Activated CD4-positive, alpha-beta T cell treated with anti-CD3 and anti-CD28 coated beads, Interleukin-2, amount 10 ng/mL, durations not matched to agents 7 days and 5 days (primary cell): ENCODE measurements at regions not wholly inside any gene's neighbourhood (a gene's known extent, or its start where the extent isn't known, plus 50 kb on each side); places are given as distances from the start of the nearest gene placed in this dataset.
"Not testable (repeated sequence)": the region's sequence is repeated elsewhere in the genome, so short reads cannot be mapped to it uniquely, and the experiment has no call there.

Experiments used
- CTCF ChIA-PET: fragments of 350-600 bp; sonication (Branson Sonifier 250); formaldehyde crosslinking; loops from one replicate; lab custom pipeline; 2021; ENCODE audit warnings: antibody characterized with exemption; lab: Charles Lee
- POLR2A ChIA-PET: fragments of 350-600 bp; sonication (Branson Sonifier 250); formaldehyde crosslinking; loops from one replicate; lab custom pipeline; 2021; ENCODE audit warnings: antibody characterized with exemption; lab: Charles Lee
- DNase-seq: peaks from one replicate; pipeline ENCODE4 v3.0.0-alpha.2; 2020
- H3K27ac Mint-ChIP-seq: one replicate; pipeline ENCODE4 v1.8.0; 2021; ENCODE audit warnings: mild to moderate bottlenecking, moderate library complexity, mixed read lengths
- H3K27me3 Mint-ChIP-seq: one replicate; pipeline ENCODE4 v1.8.0; 2021; ENCODE audit warnings: mixed read lengths
- H3K36me3 Mint-ChIP-seq: one replicate; pipeline ENCODE4 v1.8.0; 2021; ENCODE audit warnings: low read depth, mixed read lengths
- H3K4me1 Mint-ChIP-seq: one replicate; pipeline ENCODE4 v1.8.0; 2021; ENCODE audit warnings: mixed read lengths
- H3K4me3 Mint-ChIP-seq: one replicate; pipeline ENCODE4 v1.8.0; 2021; ENCODE audit warnings: mild to moderate bottlenecking, moderate library complexity, mixed read lengths
- H3K9me3 Mint-ChIP-seq: one replicate; pipeline ENCODE4 v1.8.0; 2021; ENCODE audit warnings: mixed read lengths

DNA sequence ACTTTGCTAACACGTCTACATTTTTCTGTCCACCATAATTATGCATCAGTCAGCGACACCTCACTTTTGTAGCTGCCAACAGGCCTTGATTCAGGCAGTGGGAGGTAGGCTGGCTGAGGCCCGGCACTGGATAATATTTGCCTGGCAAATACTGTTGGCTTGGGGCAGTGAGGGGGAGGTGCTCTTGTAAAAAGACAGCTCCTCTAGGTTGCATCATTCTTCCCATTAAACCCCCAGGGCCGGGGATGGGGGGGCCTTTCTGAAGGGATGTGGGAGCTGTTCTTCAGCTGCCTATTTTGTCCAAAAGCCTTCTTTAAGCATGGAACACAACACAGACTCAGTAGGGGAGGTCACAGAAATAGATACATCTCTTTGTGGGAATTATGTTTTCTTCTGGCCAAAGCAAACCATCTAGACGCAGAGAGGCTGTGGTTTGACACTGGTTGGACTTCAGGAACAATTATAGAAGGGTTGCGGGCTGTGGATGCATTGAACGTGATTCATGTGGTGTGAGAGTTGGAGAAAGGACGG, 338.3 kb upstream of the NT5E start:
- Mint-ChIP-seq H3K4me3 (no peak overlapping the region), H3K9me3 (no peaks in the 10 kb centered on the region), H3K27me3 (no peaks in the 10 kb centered on the region), H3K36me3 (no peaks in the 10 kb centered on the region), H3K27ac (no peak overlapping the region), H3K4me1 (no peaks in the 10 kb centered on the region)
- DNase-seq, result no peak
- ChIA-PET POLR2A (no interaction called here), CTCF (no interaction called here)

DNA sequence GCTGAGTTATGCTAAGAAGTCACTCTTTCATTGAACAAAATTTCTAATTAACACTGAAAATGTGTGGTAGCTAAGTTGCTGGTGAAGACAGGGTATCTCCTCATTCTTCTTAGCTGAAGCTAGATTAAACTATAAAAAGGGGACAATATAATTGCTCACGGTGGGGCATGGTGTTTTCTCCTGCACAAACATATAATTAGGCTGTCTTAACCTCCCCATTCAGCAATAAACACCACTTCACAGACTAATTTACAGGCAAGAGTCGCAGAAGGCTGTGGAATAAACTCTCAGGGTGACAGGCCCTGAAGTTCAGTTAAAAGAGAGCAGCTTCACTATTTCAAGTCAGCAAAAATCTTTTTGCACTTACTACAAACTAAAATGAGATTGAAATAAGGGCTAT, 338.9 kb upstream of the NT5E start:
- H3K27ac Mint-ChIP-seq, result no peak overlapping the region
- no peaks in the 10 kb centered on the region for H3K9me3 Mint-ChIP-seq
- no peaks in the 10 kb centered on the region for H3K27me3 Mint-ChIP-seq
- ChIA-PET POLR2A (no interaction called here), CTCF (no interaction called here)
- no peak for DNase-seq
- no peaks in the 10 kb centered on the region for H3K4me1 Mint-ChIP-seq
- H3K4me3 Mint-ChIP-seq, result no peak overlapping the region
- H3K36me3 Mint-ChIP-seq, result no peaks in the 10 kb centered on the region

DNA sequence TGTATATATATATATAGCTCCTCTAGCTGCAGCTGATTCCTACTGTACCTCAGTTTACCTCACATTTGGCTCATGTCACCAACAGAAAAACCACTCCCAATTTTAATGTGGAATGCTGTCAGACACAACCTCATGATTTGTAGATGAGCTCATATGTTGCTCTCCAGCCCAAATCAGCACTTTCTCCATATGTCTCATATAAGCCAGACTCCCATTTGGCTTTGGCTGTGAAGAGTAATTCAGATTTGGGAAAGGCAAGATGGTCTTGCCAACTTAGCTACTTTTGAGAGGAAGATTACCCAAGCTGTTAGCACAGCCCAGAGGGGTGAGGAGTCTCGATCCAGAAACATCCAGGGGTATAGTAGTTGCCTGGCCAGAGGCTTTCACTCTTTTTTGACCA, 342.2 kb upstream of the NT5E start:
- CTCF ChIA-PET, result no interaction called here
- H3K9me3 Mint-ChIP-seq, result no peaks in the 10 kb centered on the region

DNA sequence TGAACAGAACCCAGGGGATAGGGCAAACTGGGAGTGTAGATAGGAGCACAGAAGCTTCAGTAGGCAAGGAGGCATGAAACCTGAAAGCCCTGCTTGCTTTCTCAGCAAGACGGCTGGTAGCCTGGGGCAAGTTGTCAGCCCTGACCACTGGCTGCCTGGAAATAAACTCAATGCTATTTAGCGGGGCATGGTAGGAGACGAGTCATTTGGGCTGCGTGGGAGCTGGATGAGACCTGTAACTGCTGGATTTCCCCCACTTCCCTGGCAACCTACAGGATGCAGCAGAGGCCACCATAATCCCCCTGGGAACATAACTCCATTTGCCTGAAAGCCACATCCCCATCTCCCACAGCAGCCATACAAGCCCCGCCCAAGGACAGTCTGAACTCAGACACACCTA, 332.6 kb upstream of the TBX18 start:
- Mint-ChIP-seq H3K4me1 (no peaks in the 10 kb centered on the region), H3K27me3 (no peaks in the 10 kb centered on the region), H3K9me3 (peaks cover 18% of the 10 kb centered on the region), H3K36me3 (no peaks in the 10 kb centered on the region), H3K27ac (no peak overlapping the region), H3K4me3 (no peak overlapping the region)
- DNase-seq, result no peak
- ChIA-PET POLR2A (no interaction called here), CTCF (no interaction called here)

More for the DNA sequence above, 342.2 kb upstream of the NT5E start:
- DNase-seq, result no peak
- no peak overlapping the region for H3K4me3 Mint-ChIP-seq
- H3K36me3 Mint-ChIP-seq, result no peaks in the 10 kb centered on the region
- H3K27me3 Mint-ChIP-seq, result no peaks in the 10 kb centered on the region
- H3K27ac Mint-ChIP-seq, result no peak overlapping the region
- POLR2A ChIA-PET, result no interaction called here
- H3K4me1 Mint-ChIP-seq, result no peaks in the 10 kb centered on the region

DNA sequence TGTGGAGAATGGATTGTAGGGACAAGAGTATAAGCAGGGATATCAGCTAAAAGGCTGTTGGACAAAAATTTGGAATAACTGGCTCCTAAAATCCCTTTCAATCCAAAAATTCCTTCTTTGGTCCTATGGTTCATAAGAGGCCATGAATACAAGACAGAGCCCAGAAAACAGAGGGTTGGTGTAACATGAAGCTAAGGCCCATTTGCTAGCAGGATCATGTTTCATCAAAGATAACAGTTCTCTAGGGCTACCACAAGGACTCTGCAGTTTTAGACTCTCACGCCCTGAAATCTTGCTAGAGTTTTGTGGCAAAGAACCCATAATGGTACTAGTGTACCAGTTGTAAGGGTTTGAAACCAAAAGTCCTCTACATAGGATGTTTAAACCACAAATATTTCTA, 327.8 kb upstream of the TBX18 start:
- no peaks in the 10 kb centered on the region for H3K36me3 Mint-ChIP-seq
- CTCF ChIA-PET, result interaction anchor here (1.4 kb wide), 1 partner anchor 14 kb away, joined by 4 read pairs; no protein-coding TSS in a partner anchor
- DNase-seq, result no peak
- no peaks in the 10 kb centered on the region for H3K27me3 Mint-ChIP-seq
- peaks cover 7% of the 10 kb centered on the region for H3K9me3 Mint-ChIP-seq
- POLR2A ChIA-PET, result no interaction called here
- H3K4me3 Mint-ChIP-seq, result no peak overlapping the region
- H3K27ac Mint-ChIP-seq, result no peak overlapping the region
- H3K4me1 Mint-ChIP-seq, result no peaks in the 10 kb centered on the region

DNA sequence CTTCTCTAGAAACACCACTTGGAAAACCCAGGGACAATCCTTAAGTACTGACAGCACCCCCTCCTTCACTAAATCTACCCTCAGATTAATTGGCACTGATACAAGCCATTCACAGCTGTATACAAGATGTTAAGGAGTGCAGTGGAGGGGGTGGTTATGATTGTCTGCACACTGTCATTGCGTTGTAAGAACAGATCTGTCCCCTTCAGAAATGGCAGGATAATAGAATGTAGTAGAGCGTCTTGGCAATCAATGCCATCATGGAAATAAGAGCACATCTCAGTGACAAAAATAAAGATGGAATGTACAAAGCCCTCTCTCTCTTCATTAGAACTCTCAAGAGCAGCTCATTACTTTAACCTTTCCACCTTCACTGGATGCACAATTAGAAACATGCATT, 324.9 kb upstream of the TBX18 start:
- no peaks in the 10 kb centered on the region for H3K36me3 Mint-ChIP-seq
- H3K4me1 Mint-ChIP-seq, result no peaks in the 10 kb centered on the region
- POLR2A ChIA-PET, result no interaction called here
- CTCF ChIA-PET, result no interaction called here
- H3K27ac Mint-ChIP-seq, result no peak overlapping the region
- no peaks in the 10 kb centered on the region for H3K27me3 Mint-ChIP-seq
- H3K9me3 Mint-ChIP-seq, result no peaks in the 10 kb centered on the region
- H3K4me3 Mint-ChIP-seq, result no peak overlapping the region
- no peak for DNase-seq

DNA sequence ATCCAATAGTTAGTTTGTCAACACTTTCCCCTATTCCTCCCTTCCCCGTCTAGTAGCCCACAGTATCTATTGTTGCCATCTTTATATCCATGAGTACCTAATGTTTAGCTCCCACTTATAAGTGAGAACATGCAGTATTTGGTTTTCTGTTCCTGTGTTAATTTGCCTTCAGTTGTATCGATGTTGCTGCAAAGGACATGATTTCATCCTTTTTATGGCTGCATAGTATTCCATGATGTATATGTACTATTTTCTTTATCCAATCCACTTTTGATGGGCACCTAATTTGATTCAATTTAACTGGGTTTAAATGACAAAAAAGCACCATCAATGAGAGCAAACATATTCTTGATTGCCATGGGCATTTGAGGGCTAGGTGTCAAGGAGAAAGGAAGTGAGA, 321.5 kb upstream of the TBX18 start:
- CTCF ChIA-PET, result no interaction called here
- Mint-ChIP-seq H3K9me3 (no peaks in the 10 kb centered on the region), H3K36me3 (no peaks in the 10 kb centered on the region), H3K4me1 (no peaks in the 10 kb centered on the region), H3K27me3 (no peaks in the 10 kb centered on the region), H3K4me3 (no peak overlapping the region), H3K27ac (no peak overlapping the region)
- no peak for DNase-seq
- POLR2A ChIA-PET, result no interaction called here

DNA sequence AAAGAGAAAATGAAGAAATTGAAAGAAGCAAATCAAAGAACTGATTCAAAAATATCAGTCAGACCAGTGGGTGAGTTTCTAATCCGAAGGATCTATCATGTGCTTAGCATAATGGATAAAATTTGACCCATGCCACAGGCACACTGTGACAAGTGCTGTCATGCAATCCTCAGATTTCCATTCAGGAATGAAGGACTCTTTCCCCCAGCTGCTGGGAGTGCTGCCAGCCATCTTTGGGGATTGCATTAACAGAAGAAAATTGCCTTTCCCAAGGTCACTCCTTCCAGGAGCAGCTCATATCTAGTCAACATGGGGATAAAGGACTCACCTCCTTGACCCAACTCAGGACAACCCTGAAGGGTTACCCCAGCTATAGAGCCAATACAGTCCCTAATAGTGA, 316.7 kb upstream of the TBX18 start:
- H3K9me3 Mint-ChIP-seq, result no peaks in the 10 kb centered on the region
- no peaks in the 10 kb centered on the region for H3K4me1 Mint-ChIP-seq
- DNase-seq, result no peak
- H3K4me3 Mint-ChIP-seq, result no peak overlapping the region
- ChIA-PET POLR2A (no interaction called here), CTCF (no interaction called here)
- H3K27ac Mint-ChIP-seq, result no peak overlapping the region
- H3K36me3 Mint-ChIP-seq, result no peaks in the 10 kb centered on the region
- no peaks in the 10 kb centered on the region for H3K27me3 Mint-ChIP-seq

DNA sequence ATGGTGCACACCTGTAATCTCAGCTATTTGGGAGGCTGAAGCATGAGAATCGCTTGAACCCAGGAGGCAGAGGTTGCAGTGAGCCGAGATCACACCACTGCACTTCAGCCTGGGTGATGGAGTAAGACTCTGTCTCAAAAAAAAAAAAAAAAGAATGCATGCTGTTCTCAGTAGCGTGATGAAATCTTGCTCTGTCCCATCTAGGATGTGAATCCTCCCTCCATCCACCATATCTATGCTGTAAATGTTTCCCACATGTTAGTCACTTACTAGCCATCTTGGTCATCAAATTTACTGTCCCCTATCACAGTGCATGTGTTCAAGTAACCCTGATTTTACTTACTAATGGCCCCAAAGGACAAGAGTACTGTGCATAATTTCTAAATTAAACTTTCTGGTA, 315.4 kb upstream of the TBX18 start:
- no peak overlapping the region for H3K4me3 Mint-ChIP-seq
- ChIA-PET POLR2A (no interaction called here), CTCF (no interaction called here)
- no peaks in the 10 kb centered on the region for H3K36me3 Mint-ChIP-seq
- no peaks in the 10 kb centered on the region for H3K27me3 Mint-ChIP-seq
- no peak for DNase-seq
- no peak overlapping the region for H3K27ac Mint-ChIP-seq
- H3K4me1 Mint-ChIP-seq, result no peaks in the 10 kb centered on the region
- H3K9me3 Mint-ChIP-seq, result no peaks in the 10 kb centered on the region

DNA sequence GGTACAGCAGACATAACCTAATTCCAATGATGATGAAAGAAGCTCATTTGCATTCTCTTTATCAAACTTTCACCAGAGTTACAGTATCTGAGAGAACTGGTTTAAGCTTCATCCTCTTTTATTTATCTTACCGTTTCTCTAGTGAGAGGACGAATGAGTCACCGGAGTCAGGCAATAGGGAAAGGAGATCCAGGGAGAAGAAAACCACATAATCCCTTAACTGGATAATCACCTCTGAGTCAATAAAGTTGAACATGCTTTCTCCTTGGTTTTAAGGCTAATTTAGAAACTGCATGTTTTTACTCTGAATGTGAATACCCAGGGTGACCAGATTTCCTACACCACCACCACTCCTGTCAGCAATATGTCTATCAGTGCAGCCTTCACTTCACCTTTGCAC, 313.7 kb upstream of the TBX18 start:
- DNase-seq, result no peak
- CTCF ChIA-PET, result interaction anchor here (1.3 kb wide), 1 partner anchor 14 kb away, joined by 4 read pairs; no protein-coding TSS in a partner anchor
- H3K27me3 Mint-ChIP-seq, result no peaks in the 10 kb centered on the region
- H3K9me3 Mint-ChIP-seq, result no peaks in the 10 kb centered on the region
- H3K27ac Mint-ChIP-seq, result no peak overlapping the region
- no peaks in the 10 kb centered on the region for H3K36me3 Mint-ChIP-seq
- H3K4me1 Mint-ChIP-seq, result no peaks in the 10 kb centered on the region
- POLR2A ChIA-PET, result no interaction called here
- H3K4me3 Mint-ChIP-seq, result no peak overlapping the region

DNA sequence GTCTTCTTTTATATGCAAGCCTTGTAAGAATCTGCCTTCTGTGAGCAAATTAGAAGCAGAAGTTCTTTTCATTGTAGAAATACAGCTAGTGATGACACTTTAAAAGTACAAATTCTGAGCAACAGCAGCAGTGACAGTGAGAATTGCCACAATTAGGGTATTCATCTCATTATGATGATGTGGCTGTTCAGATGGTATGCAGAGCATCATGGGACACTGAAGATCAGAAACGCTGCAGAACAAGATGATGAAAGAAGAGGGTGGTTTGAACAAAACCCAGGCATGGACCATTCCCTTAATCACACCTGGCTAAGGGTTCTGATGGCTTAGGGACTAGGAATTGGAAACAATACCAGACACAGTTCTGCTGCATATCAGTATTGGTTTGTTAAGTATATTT, 312.7 kb upstream of the TBX18 start:
- Mint-ChIP-seq H3K4me3 (no peak overlapping the region), H3K27me3 (no peaks in the 10 kb centered on the region), H3K36me3 (no peaks in the 10 kb centered on the region), H3K27ac (no peak overlapping the region), H3K9me3 (no peaks in the 10 kb centered on the region), H3K4me1 (no peaks in the 10 kb centered on the region)
- no peak for DNase-seq
- CTCF ChIA-PET, result interaction anchor here (1.3 kb wide), 1 partner anchor 15 kb away, joined by 4 read pairs; no protein-coding TSS in a partner anchor
- POLR2A ChIA-PET, result no interaction called here

DNA sequence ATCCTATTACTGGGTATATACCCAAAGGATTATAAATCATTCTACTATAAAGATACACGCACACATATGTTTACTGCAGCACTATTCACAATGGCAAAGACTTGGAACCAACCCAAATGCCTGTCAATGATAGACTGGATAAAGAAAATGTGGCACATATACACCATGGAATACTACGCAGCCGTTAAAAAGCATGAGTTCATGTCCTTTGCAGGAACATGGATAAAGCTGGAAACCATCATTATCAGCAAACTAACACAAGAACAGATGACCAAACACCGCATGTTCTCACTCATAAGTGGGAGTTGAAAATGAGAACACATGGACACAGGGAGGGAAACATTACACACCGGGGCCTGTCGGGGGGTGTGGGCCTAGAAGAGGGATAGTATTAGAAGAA, 307.4 kb upstream of the TBX18 start:
- H3K4me1 Mint-ChIP-seq, CTCF ChIA-PET, H3K27me3 Mint-ChIP-seq, H3K9me3 Mint-ChIP-seq, H3K36me3 Mint-ChIP-seq, H3K27ac Mint-ChIP-seq, H3K4me3 Mint-ChIP-seq, POLR2A ChIA-PET, DNase-seq: not testable (repeated sequence)

DNA sequence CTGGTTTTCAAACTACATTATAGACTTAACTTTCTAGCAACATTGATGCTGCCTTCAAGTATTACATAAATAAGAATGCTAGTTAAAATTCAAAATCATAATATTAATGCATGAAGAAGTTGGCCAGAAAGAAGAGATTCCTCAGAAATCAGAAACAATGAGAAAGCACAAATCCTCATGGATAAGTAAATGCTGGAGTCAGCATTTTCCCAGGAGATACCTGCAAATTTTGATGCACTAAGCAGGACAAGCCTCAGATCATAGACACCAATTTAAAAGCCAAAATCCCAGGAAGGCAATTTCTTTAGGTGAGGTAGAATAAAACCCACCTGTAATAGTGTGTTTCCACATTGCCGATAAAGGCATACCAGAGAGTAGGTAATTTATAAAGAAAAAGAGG, 305.2 kb upstream of the TBX18 start:
- Mint-ChIP-seq H3K4me3 (no peak overlapping the region), H3K4me1 (no peaks in the 10 kb centered on the region), H3K9me3 (peaks cover 3% of the 10 kb centered on the region), H3K27me3 (no peaks in the 10 kb centered on the region), H3K36me3 (no peaks in the 10 kb centered on the region), H3K27ac (no peak overlapping the region)
- ChIA-PET CTCF (no interaction called here), POLR2A (no interaction called here)
- DNase-seq, result no peak

DNA sequence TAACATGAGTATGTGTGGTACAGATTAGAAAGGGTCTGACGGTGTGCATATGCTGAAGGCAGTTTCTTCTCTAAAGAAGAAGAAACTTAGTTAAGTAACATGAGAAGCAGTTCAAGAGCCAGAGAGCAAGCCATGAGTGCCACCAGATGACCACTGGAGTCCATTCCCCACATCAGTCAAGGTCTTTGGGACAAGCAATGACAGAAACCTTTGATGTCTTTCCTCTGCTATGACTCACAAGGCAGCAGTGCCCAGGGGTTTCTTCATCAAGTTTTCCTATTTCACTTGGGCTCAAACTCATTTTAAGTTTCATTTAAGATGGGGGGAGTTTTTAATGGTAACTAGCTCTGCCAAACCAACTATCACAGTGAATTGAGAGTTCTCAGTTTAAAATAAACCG, 303.8 kb upstream of the TBX18 start:
- no peak overlapping the region for H3K27ac Mint-ChIP-seq
- no peak for DNase-seq
- POLR2A ChIA-PET, result no interaction called here
- H3K4me1 Mint-ChIP-seq, result no peaks in the 10 kb centered on the region
- H3K36me3 Mint-ChIP-seq, result no peaks in the 10 kb centered on the region
- H3K27me3 Mint-ChIP-seq, result no peaks in the 10 kb centered on the region
- CTCF ChIA-PET, result no interaction called here
- no peak overlapping the region for H3K4me3 Mint-ChIP-seq
- H3K9me3 Mint-ChIP-seq, result peaks cover 3% of the 10 kb centered on the region
